Fibroblast of the aortic adventitia (primary cell): ENCODE measurements at regions not wholly inside any gene's neighbourhood (a gene's known extent, or its start where the extent isn't known, plus 50 kb on each side); places are given as distances from the start of the nearest gene placed in this dataset.

Experiments
- DNase-seq: peaks from one replicate; pipeline ENCODE4 v3.0.0-alpha.2; 2010; ENCODE audit warnings: low read depth
- H3K4me3 ChIP-seq: 2 replicates; pipeline ENCODE4 v1.5.1; 2011; ENCODE audit warnings: low read depth, mild to moderate bottlenecking, control low read depth, low read length, moderate library complexity
- TF ChIP-seq, protein P1 (sequence below): IDR thresholded peaks from 2 replicates; pipeline ENCODE4 v1.5.1; 2011; ENCODE audit warnings: mild to moderate bottlenecking, low read length, control low read depth, inconsistent platforms; ENCODE audit not compliant: insufficient read depth

DNA sequence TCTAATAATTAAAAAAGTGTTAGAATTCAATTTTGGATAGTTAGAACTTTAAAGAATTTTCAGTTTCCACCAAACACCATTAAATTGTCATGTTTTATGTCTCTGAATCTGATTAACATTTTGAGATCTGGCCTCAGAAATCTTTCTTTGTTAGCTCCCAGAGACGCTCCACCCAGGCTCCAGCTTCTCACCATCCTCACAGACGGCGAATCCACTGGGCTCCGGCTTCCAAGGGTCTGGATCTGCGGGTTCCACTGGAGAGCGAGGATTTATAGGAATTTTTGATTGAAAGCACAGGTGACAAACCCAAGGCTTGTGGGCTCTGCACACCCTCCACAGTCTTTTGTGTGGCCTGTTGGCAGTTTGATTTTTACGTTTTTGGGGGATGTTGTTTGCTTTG is 160.6 kb downstream of the URI1 start:
- no peak overlapping the region for H3K4me3 ChIP-seq
- TF ChIP-seq, protein P1, sequence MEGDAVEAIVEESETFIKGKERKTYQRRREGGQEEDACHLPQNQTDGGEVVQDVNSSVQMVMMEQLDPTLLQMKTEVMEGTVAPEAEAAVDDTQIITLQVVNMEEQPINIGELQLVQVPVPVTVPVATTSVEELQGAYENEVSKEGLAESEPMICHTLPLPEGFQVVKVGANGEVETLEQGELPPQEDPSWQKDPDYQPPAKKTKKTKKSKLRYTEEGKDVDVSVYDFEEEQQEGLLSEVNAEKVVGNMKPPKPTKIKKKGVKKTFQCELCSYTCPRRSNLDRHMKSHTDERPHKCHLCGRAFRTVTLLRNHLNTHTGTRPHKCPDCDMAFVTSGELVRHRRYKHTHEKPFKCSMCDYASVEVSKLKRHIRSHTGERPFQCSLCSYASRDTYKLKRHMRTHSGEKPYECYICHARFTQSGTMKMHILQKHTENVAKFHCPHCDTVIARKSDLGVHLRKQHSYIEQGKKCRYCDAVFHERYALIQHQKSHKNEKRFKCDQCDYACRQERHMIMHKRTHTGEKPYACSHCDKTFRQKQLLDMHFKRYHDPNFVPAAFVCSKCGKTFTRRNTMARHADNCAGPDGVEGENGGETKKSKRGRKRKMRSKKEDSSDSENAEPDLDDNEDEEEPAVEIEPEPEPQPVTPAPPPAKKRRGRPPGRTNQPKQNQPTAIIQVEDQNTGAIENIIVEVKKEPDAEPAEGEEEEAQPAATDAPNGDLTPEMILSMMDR: no peak
- DNase-seq: no peak

DNA sequence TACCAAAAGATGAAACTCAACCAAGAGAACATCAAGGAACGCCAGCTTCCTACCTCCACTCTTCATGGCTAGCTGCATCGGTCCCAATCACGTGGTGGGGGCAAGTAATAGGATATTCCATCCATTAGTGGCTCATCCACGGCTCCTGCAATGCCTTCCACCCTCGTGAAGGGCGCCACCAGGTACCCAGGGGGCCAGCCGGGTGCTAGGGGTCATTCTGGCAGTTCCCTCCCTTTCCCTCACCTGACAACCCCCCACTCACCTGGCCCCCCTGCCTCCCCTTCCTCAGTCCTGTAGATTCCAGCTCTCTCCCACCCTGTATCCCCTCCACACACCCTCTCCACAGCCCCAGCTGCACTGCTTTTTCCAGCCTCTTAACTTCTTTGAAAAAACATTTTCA is 161.9 kb downstream of the URI1 start:
- no peak overlapping the region for H3K4me3 ChIP-seq
- DNase-seq: no peak
- TF ChIP-seq, protein P1: no peak

DNA sequence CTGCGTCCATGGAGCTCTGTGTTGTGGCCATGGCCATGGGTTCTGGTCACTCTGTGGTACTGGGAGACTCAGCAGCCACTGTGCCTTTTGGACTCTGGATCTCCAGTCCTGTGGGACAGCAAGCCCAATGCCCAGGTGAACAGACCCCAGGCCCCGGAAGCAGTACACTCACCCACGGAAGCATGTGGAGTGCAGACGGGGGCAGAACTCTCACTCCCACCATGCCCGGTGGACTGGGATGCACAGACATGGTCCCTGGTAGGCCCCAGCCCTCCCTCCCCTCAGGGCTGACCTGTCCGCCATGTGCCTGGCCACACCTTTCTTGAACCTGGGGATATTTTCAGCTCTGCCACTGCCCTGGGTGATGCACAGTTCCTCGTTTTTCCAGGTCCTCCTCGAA is 163.3 kb downstream of the URI1 start:
- no peak for DNase-seq
- TF ChIP-seq, protein P1: no peak
- no peak overlapping the region for H3K4me3 ChIP-seq

DNA sequence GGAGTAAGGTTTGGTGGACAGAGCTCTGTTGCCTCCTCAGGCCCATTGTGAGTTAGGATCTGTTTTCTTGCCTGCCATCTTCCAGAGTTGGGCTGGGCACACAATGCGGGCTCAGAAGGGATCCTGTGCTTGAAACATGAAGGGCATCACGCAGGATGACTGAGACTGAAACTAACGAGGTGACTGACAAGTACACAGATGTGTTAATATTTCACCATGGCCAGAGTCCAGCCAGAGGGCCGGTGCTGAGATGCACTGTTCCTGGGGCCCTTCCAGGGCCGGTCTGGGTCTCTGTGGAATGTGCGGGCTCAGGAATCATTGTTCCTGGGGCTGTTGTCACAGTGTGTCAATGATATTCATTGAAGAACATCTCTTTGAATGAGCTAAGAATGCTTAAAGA is 163.7 kb downstream of the URI1 start:
- TF ChIP-seq, protein P1: no peak
- DNase-seq: no peak
- no peak overlapping the region for H3K4me3 ChIP-seq

DNA sequence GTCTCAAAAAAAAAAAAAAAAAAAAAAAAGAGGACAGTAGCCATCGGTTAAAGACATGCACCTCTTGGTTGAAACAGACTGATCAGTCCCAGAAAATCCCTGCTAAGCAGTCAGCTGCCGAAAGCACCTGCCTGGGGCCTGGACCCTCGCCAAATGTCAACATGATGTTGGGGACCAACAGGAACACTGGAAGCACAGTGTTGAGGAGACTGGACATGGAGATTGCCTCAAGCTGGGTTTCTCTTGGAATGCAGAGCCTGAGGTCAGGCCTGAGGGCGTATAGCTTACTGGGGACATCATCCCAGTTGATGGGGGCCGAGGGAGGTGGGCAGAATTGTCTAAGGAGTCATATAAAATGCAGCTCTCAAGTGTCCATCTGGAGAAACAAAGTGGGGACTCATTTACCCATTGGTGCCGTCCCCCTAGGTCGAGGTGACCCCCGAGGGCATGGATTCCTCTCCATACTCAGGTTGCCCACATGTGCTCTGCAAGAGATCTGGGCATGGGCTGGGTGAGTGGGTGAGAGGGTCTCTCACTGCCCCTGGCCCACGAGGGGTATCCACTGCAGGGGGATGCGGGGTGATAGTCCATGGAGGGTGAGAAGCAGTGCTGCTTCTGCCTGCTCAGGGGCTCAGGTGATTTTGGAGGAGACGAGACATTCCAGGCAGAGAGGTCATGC is 164.5 kb downstream of the URI1 start:
- no peak overlapping the region for H3K4me3 ChIP-seq
- TF ChIP-seq, protein P1: no peak
- no peak for DNase-seq

DNA sequence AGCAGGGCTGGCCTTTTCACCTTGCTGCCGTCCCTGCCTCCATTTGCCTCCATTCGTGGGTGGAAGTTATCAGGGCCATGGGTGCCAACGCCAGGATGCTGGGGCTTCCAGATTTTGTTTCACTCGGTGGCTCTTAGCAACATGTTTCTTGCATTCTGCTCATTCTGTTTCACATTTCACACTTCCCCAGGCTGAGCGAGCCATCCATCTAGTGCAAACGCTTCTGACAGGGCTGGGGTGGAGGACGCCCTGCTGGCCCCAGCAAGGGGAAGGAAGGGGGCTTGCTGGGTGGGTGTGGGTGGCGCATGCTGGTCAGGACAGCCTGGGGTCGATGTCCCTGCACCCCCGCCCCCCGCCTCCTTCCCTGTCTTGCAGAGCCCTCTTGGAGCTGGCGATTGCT is 165.2 kb downstream of the URI1 start:
- no peak for DNase-seq
- TF ChIP-seq, protein P1: no peak
- H3K4me3 ChIP-seq: no peak overlapping the region

DNA sequence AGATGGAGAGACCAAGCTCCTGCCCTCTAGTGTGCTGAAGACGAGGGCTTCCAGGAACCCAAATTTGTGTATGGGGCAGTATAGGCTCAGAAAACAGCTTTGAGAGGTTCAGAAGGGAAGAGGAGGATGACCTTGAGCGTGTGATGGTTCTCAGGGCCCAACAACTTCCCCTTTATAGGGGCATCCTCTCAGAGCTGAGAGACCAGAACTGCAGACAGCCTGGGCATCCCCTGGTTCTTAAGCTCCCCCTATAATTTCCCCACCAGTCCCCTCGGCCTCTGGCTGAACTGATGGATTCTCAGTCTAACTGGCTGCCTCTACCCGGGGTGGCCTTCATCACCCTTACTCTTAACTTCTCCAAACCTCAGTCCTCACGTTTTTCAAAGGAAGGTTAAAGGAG is 167.5 kb downstream of the URI1 start:
- no peak for DNase-seq
- H3K4me3 ChIP-seq: no peak overlapping the region
- TF ChIP-seq, protein P1: no peak
